OCI-LY3 (cell line): ENCODE measurements at regions not wholly inside any gene's neighbourhood (a gene's known extent, or its start where the extent isn't known, plus 50 kb on each side); places are given as distances from the start of the nearest gene placed in this dataset.
"Not testable (repeated sequence)": the region's sequence is repeated elsewhere in the genome, so short reads cannot be mapped to it uniquely, and the experiment has no call there.

ENCODE experiments used
- EZH2phosphoT487 ChIP-seq: fragments of 200-600 bp; shearing (Covaris generic); IDR thresholded peaks from 2 replicates; pipeline ENCODE4 v1.6.1; 2018; ENCODE audit warnings: antibody characterized with exemption, mixed run types, low read depth
- TF ChIP-seq, protein P1 (sequence below): fragments of 200-600, 300-600 bp; sonication (generic); IDR thresholded peaks from 2 replicates; pipeline ENCODE4 v1.5.1; 2014; ENCODE audit warnings: antibody characterized with exemption, low read length, low read depth

DNA sequence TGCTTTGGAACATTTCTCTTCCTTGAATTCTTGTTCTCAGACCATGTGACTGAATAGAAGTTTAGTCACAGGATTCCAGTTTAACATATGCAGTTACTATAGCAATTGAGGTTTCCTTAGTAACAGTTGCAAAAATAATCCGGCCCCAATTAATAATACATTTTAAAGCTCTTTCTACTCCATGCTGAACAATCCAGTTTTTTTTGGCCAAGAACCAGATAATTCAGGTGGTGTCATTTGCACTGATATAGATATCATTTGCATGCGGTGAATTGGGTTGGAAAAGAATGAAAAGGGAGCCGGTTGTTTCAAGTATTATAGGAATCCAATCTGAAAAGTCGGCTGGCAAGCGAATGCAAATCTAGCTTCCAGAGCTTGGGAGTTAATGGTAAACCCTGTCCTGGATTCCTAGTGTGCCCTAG, 3073.1 kb downstream of the RPIA start:
- TF ChIP-seq, protein P1, sequence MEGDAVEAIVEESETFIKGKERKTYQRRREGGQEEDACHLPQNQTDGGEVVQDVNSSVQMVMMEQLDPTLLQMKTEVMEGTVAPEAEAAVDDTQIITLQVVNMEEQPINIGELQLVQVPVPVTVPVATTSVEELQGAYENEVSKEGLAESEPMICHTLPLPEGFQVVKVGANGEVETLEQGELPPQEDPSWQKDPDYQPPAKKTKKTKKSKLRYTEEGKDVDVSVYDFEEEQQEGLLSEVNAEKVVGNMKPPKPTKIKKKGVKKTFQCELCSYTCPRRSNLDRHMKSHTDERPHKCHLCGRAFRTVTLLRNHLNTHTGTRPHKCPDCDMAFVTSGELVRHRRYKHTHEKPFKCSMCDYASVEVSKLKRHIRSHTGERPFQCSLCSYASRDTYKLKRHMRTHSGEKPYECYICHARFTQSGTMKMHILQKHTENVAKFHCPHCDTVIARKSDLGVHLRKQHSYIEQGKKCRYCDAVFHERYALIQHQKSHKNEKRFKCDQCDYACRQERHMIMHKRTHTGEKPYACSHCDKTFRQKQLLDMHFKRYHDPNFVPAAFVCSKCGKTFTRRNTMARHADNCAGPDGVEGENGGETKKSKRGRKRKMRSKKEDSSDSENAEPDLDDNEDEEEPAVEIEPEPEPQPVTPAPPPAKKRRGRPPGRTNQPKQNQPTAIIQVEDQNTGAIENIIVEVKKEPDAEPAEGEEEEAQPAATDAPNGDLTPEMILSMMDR: not testable (repeated sequence)
- not testable (repeated sequence) for TF ChIP-seq EZH2phosphoT487
